ENCODE measurements at regions not wholly inside any gene's neighbourhood (a gene's known extent, or its start where the extent isn't known, plus 50 kb on each side); places are given as distances from the start of the nearest gene placed in this dataset.

DNA sequence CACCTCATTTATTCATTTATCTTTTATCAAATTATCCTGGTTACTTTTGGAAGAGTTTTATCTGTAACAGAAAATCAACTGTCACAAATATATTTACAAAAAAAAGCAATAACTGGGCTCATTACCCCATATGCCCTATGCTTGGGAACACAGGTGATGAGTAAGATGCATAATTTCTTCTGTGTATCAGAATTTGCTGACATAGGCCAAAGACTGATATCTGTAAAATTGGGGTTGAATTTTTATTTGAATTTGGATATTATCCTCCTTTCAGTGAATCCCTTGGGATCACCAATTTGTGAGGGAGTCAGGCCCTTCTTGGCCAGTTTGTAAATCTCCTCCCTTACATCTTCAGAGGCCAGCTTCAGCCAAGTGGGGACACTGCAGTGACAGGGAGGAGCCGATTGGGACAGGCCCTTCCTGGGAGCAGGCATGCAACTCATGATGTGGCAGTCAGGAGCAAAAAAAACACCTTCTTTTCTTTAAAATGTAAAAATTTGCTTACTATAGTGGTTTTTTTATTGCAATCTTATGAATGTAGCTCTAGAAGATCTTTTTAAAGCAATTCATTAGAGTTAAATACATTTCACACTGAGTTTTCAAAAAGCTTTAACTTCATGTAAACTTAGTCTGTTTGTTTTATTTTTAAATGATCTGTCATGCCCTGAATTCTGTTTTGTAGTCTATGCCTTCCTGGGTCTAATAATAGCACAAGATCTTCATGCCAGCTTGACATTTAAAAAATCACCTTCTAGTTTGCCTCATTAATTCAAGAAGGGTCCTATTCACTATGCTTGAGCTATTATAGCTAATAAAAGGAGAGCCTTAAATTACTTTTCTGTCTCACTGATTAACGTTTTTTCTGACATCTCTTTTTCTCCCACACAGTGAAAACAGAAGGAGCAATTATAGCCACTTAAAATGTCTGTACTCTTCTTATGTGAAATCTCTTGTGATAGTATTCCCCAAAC lies 136.6 kb upstream of the SPRY1 start:
- Histone ChIP-seq H3K27ac (peak overlapping the region in 11 of 12 donors; percentile 3 to 69 (median 47)), H3K27me3 (no peaks in the 10 kb centered on the region), H3K4me1 (peaks cover 0 to 33% (median 12%) of the 10 kb centered on the region in 12 donors), H3K36me3 (no peaks in the 10 kb centered on the region), H3K9me3 (no peaks in the 10 kb centered on the region), H3K4me3 (no peak overlapping the region)
- DNase-seq (peak in 2 of 5 donors; percentile 25 to 31), ATAC-seq (peak in 3 of 4 donors; percentile 58 to 72 (median 69))
- WGBS, 4 donors, result 15 to 39% (median 26%) methylated on average over 2 of the region's 2 CpGs
- TF ChIP-seq POLR2A (IDR thresholded peaks at IDR 0.05), result no peak
- TF ChIP-seq, protein P1, sequence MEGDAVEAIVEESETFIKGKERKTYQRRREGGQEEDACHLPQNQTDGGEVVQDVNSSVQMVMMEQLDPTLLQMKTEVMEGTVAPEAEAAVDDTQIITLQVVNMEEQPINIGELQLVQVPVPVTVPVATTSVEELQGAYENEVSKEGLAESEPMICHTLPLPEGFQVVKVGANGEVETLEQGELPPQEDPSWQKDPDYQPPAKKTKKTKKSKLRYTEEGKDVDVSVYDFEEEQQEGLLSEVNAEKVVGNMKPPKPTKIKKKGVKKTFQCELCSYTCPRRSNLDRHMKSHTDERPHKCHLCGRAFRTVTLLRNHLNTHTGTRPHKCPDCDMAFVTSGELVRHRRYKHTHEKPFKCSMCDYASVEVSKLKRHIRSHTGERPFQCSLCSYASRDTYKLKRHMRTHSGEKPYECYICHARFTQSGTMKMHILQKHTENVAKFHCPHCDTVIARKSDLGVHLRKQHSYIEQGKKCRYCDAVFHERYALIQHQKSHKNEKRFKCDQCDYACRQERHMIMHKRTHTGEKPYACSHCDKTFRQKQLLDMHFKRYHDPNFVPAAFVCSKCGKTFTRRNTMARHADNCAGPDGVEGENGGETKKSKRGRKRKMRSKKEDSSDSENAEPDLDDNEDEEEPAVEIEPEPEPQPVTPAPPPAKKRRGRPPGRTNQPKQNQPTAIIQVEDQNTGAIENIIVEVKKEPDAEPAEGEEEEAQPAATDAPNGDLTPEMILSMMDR (IDR thresholded peaks at IDR 0.05), result no peak
- intact Hi-C loops (cut with DNase I), result loop anchor here in 2 of 10 donors (10.0 kb wide), 2 partner anchors 85 to 125 kb away; no protein-coding TSS in a partner anchor

DNA sequence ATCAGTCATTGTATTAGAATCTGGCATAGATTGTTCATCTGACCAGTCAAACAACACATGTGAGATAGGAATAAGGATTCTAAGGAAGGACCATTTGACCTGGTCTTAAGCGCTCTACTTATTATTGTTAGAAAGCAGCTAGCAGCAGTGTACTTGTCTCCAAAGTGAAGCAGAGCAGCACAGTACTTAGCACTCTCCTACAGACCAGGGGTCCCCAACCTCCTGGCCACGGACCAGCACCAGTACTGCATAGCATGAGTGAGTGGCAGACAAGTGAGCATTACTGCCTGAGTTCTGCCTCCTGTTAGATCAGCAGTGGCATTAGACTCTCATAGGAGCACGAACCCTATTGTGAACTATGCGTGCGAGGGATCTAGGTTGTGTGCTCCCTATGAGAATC lies 135.9 kb upstream of the SPRY1 start:
- Histone ChIP-seq H3K9me3 (no peaks in the 10 kb centered on the region), H3K27ac (peak overlapping the region in 8 of 12 donors; percentile 25 to 69 (median 48)), H3K4me3 (no peak overlapping the region), H3K27me3 (no peaks in the 10 kb centered on the region), H3K36me3 (no peaks in the 10 kb centered on the region), H3K4me1 (peaks cover 0 to 33% (median 12%) of the 10 kb centered on the region in 12 donors)
- DNase-seq (no peak), ATAC-seq (peak; percentile 37 to 62 (median 48))
- intact Hi-C loops (cut with DNase I), result no loop called here
- TF ChIP-seq POLR2A (IDR thresholded peaks at IDR 0.05), result no peak
- TF ChIP-seq, protein P1 (IDR thresholded peaks at IDR 0.05), result no peak
- WGBS, 4 donors, result 84 to 92% (median 92%) methylated on average over 5 of the region's 5 CpGs

DNA sequence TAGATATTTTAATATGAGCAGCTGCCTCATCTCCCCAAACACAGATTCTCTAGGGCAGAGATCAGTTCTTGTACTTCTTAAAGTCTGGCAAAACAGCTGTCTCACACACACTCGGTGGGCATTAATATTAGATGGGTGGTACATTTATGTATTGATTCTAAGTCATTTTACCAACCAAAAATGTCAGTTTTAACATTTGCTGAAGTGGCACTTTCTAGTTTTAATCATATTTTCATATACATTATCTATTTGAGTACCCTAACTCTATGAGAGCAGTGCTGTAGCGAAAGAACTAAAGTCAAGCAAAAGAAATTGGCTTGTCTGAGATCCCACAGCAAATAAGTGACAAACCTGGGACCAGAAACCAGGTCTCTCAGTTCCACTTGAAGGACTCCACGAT lies 134.5 kb upstream of the SPRY1 start:
- DNase-seq, result no peak
- WGBS, 4 donors, result 95 to 98% (median 97%) methylated on average over 3 of the region's 3 CpGs
- TF ChIP-seq POLR2A (IDR thresholded peaks at IDR 0.05), result no peak
- TF ChIP-seq, protein P1 (IDR thresholded peaks at IDR 0.05), result no peak
- no peak for ATAC-seq
- Histone ChIP-seq H3K27me3 (no peaks in the 10 kb centered on the region), H3K27ac (no peak overlapping the region), H3K4me1 (peaks cover 0 to 33% (median 12%) of the 10 kb centered on the region in 12 donors), H3K9me3 (no peaks in the 10 kb centered on the region), H3K4me3 (no peak overlapping the region), H3K36me3 (no peaks in the 10 kb centered on the region)
- intact Hi-C loops (cut with DNase I), result no loop called here

DNA sequence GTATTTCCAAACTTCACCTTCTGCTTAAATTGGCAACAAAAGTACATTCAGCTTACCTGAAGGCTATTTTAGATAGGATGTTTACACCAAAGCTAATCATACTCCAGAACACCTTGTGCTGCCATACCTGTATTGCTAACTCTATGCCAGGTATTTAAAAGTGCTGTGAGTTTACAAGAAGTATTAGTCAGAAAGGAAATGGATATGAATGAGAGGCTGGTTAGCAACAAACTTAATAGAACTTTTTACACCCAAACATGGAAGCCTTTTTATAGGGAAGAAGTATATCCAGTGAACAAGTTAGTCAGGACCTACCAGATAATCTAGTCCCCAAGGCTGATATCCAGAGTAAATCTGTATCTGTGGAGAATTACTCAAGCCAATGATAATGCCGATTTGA lies 131.2 kb upstream of the SPRY1 start:
- DNase-seq (no peak), ATAC-seq (no peak)
- Histone ChIP-seq H3K4me3 (no peak overlapping the region), H3K9me3 (no peaks in the 10 kb centered on the region), H3K27ac (no peak overlapping the region), H3K4me1 (peaks cover 0 to 16% (median 3%) of the 10 kb centered on the region in 12 donors), H3K36me3 (no peaks in the 10 kb centered on the region), H3K27me3 (no peaks in the 10 kb centered on the region)
- intact Hi-C loops (cut with DNase I), result no loop called here
- 85 to 94% (median 89%) methylated on average over 1 of the region's 1 CpG for WGBS, 4 donors
- no peak for TF ChIP-seq POLR2A (IDR thresholded peaks at IDR 0.05)
- TF ChIP-seq, protein P1 (IDR thresholded peaks at IDR 0.05), result no peak

Data from heart left ventricle (tissue), 16 donors.